H1 (cell line): ENCODE measurements at regions not wholly inside any gene's neighbourhood (a gene's known extent, or its start where the extent isn't known, plus 50 kb on each side); places are given as distances from the start of the nearest gene placed in this dataset.

ENCODE experiments used
- CTCF ChIA-PET: fragments of 300-600 bp; sonication (Branson Sonifier 250); formaldehyde crosslinking; loops from one replicate; lab custom pipeline; 2021; ENCODE audit not compliant: partially characterized antibody; lab: Charles Lee
- POLR2A ChIA-PET: fragments of 300-600 bp; sonication (Branson Sonifier 250); formaldehyde crosslinking; loops from one replicate; lab custom pipeline; 2021; ENCODE audit warnings: inconsistent platforms; ENCODE audit not compliant: partially characterized antibody; lab: Charles Lee
- DNase-seq, 2 experiments: peaks; one replicate each; pipeline versions ENCODE4 v3.0.0 to v3.0.0-alpha.2; 2010 to 2022; ENCODE audit warnings: low spot score in 2 of 2, low read depth in 1 of 2, mixed read lengths in 1 of 2
- FAIRE-seq: peaks from 2 replicates; lab custom pipeline; 2011; peaks lifted over from hg19 to GRCh38; lab: Jason Lieb, UNC
- H2AFZ ChIP-seq: 2 replicates; pipeline ENCODE4 v1.8.1; 2012; ENCODE audit warnings: low read length, inconsistent platforms
- H2AK5ac ChIP-seq: 2 replicates; pipeline ENCODE4 v1.6.1; 2013; ENCODE audit warnings: low read depth, low read length
- H2BK120ac ChIP-seq: replicated peaks from 2 replicates; pipeline ENCODE3; 2013; ENCODE audit warnings: low read depth, low read length, inconsistent platforms
- H2BK12ac ChIP-seq: 2 replicates; pipeline ENCODE4 v1.6.1; 2013; ENCODE audit warnings: low read depth, low read length
- H2BK15ac ChIP-seq: 2 replicates; pipeline ENCODE4 v1.6.1; 2013; ENCODE audit warnings: low read length
- H2BK20ac ChIP-seq: 2 replicates; pipeline ENCODE4 v1.6.1; 2013; ENCODE audit warnings: low read length
- H2BK5ac ChIP-seq: 2 replicates; pipeline ENCODE4 v1.6.1; 2013; ENCODE audit warnings: low read depth, low read length
- H3K14ac ChIP-seq: 2 replicates; pipeline ENCODE4 v1.6.1; 2013; ENCODE audit warnings: inconsistent platforms; ENCODE audit not compliant: insufficient read length
- H3K18ac ChIP-seq: 2 replicates; pipeline ENCODE4 v1.6.1; 2013; ENCODE audit warnings: low read length; ENCODE audit errors: extremely low read depth
- H3K23ac ChIP-seq: 2 replicates; pipeline ENCODE4 v1.6.1; 2013; ENCODE audit warnings: inconsistent platforms; ENCODE audit not compliant: insufficient read length
- H3K23me2 ChIP-seq: 2 replicates; pipeline ENCODE4 v1.6.1; 2013; ENCODE audit warnings: low read depth, low read length
- H3K27ac ChIP-seq: 2 replicates; pipeline ENCODE4 v1.6.1; 2011; ENCODE audit warnings: low read depth, low read length, inconsistent platforms
- H3K27me3 ChIP-seq, 4 experiments: replicated peaks in 1 of 4; 1 replicate in 1 of 4; 2 replicates in 3 of 4; pipeline versions ENCODE4 v1.6.1 to v1.8.1; 2011 to 2013; ENCODE audit warnings: low read length in 3 of 4, mild to moderate bottlenecking in 3 of 4, inconsistent platforms in 2 of 4, mixed read lengths in 2 of 4, moderate library complexity in 1 of 4; ENCODE audit not compliant: control insufficient read depth in 3 of 4, insufficient read depth in 3 of 4; ENCODE audit errors: extremely low read depth in 1 of 4
- H3K36me3 ChIP-seq, 4 experiments: 2 replicates each; pipeline versions ENCODE4 v1.6.1 to v1.8.1; 2011 to 2013; ENCODE audit warnings: mild to moderate bottlenecking in 4 of 4, low read length in 3 of 4, moderate library complexity in 2 of 4, control low read depth in 1 of 4, inconsistent platforms in 1 of 4; ENCODE audit not compliant: insufficient read depth in 4 of 4, control insufficient read depth in 2 of 4
- H3K4ac ChIP-seq: replicated peaks from 2 replicates; pipeline ENCODE3; 2013; ENCODE audit warnings: low read length, low read depth, mixed read lengths, inconsistent platforms; ENCODE audit not compliant: insufficient read length
- H3K4me1 ChIP-seq, 4 experiments: replicated peaks in 1 of 4; 1 replicate in 1 of 4; 2 replicates in 3 of 4; pipeline versions ENCODE4 v1.6.1 to v1.8.1; 2011 to 2013; ENCODE audit warnings: low read length in 3 of 4, inconsistent platforms in 2 of 4, mixed read lengths in 1 of 4; ENCODE audit not compliant: insufficient read depth in 4 of 4, control insufficient read depth in 3 of 4
- H3K4me2 ChIP-seq, 2 experiments: 2 replicates each; pipeline versions ENCODE4 v1.6.1 to v1.8.1; 2011 to 2013; ENCODE audit warnings: low read depth in 2 of 2, low read length in 2 of 2, control low read depth in 1 of 2, inconsistent platforms in 1 of 2, mild to moderate bottlenecking in 1 of 2; ENCODE audit not compliant: insufficient read depth in 1 of 2
- H3K4me3 ChIP-seq, 4 experiments: fragments of 200-600, 300-600 bp in 1 of 4; sonication (generic), shearing (Covaris generic), sonication (Bioruptor Twin) in 1 of 4; 2 replicates each; pipeline versions ENCODE4 v1.5.1 to v1.8.1; 2011 to 2016; ENCODE audit warnings: low read length in 4 of 4, low read depth in 3 of 4, control low read depth in 2 of 4, inconsistent platforms in 2 of 4, mild to moderate bottlenecking in 2 of 4, mixed read lengths in 1 of 4, moderate library complexity in 1 of 4; ENCODE audit not compliant: insufficient read depth in 2 of 4; ENCODE audit errors: extremely low read depth in 1 of 4
- H3K56ac ChIP-seq: replicated peaks from 2 replicates; pipeline ENCODE3; 2013; ENCODE audit warnings: low read depth, mild to moderate bottlenecking, mixed read lengths, low read length, inconsistent platforms; ENCODE audit not compliant: insufficient read length
- H3K79me1 ChIP-seq: 2 replicates; pipeline ENCODE4 v1.6.1; 2013; ENCODE audit warnings: low read depth, low read length, control low read depth
- H3K79me2 ChIP-seq, 2 experiments: 2 replicates each; pipeline versions ENCODE4 v1.6.1 to v1.8.1; 2012 to 2013; ENCODE audit warnings: low read length in 2 of 2, mild to moderate bottlenecking in 2 of 2, inconsistent platforms in 1 of 2; ENCODE audit not compliant: insufficient read depth in 2 of 2, control insufficient read depth in 1 of 2
- H3K9ac ChIP-seq, 4 experiments: replicated peaks in 1 of 4; 1 replicate in 1 of 4; 2 replicates in 3 of 4; pipeline versions ENCODE4 v1.6.1 to v1.8.1; 2011 to 2013; ENCODE audit warnings: low read depth in 3 of 4, low read length in 3 of 4, control low read depth in 2 of 4, mild to moderate bottlenecking in 2 of 4, moderate library complexity in 2 of 4, inconsistent platforms in 1 of 4; ENCODE audit errors: extremely low read depth in 1 of 4
- H3K9me3 ChIP-seq, 2 experiments: 2 replicates each; pipeline versions ENCODE4 v1.6.1 to v1.8.1; 2012 to 2013; ENCODE audit warnings: mild to moderate bottlenecking in 2 of 2, moderate library complexity in 2 of 2, control low read depth in 1 of 2, inconsistent platforms in 1 of 2, low read depth in 1 of 2, low read length in 1 of 2, mixed read lengths in 1 of 2; ENCODE audit not compliant: insufficient read depth in 2 of 2
- H4K20me1 ChIP-seq, 2 experiments: replicated peaks in 1 of 2; 2 replicates each; pipeline versions ENCODE3 to v1.8.1; 2011 to 2013; ENCODE audit warnings: inconsistent platforms in 2 of 2, low read length in 2 of 2, mild to moderate bottlenecking in 1 of 2; ENCODE audit not compliant: insufficient read depth in 2 of 2, control insufficient read depth in 1 of 2
- H4K5ac ChIP-seq: 2 replicates; pipeline ENCODE4 v1.6.1; 2013; ENCODE audit warnings: low read length, low read depth, mixed read lengths, inconsistent platforms; ENCODE audit not compliant: insufficient read length
- H4K8ac ChIP-seq: 2 replicates; pipeline ENCODE4 v1.8.0; 2013; ENCODE audit warnings: mild to moderate bottlenecking, moderate library complexity, low read length, inconsistent platforms; ENCODE audit not compliant: insufficient read depth; ENCODE audit errors: extremely low read depth
- H4K91ac ChIP-seq: replicated peaks from 2 replicates; pipeline ENCODE3; 2013; ENCODE audit warnings: low read length, mixed read lengths, inconsistent platforms; ENCODE audit not compliant: insufficient read length
- CHD1 ChIP-seq: IDR thresholded peaks from 2 replicates; pipeline ENCODE4 v1.6.1; 2012; ENCODE audit warnings: low read depth, low read length, improper control_type of control experiment
- CTCF ChIP-seq, 3 experiments: IDR thresholded peaks; 1 replicate in 2 of 3; 2 replicates in 1 of 3; pipeline versions ENCODE4 v1.5.1 to v1.6.1; 2011; ENCODE audit warnings: low read length in 3 of 3, mild to moderate bottlenecking in 3 of 3, inconsistent platforms in 2 of 3, low read depth in 1 of 3, moderate library complexity in 1 of 3; ENCODE audit not compliant: insufficient read depth in 1 of 3; ENCODE audit errors: control extremely low read depth in 1 of 3
- KDM5A ChIP-seq: fragments of 200-600 bp; IDR thresholded peaks from 2 replicates; pipeline ENCODE4 v1.7.1; 2012; ENCODE audit warnings: mild to moderate bottlenecking, low read length, inconsistent platforms, mixed read lengths
- RFX5 ChIP-seq: IDR thresholded peaks from 2 replicates; pipeline ENCODE4 v1.6.1; 2011; ENCODE audit warnings: low read depth, low read length, improper control_type of control experiment, borderline replicate concordance
- WGBS, 2 experiments: shearing (Covaris generic) in 1 of 2; methylation state at CpG; one replicate each; pipeline versions ENCODE4 v1.1.6 to v1.1.7; 2013 to 2015; ENCODE audit warnings: low lambda C conversion rate in 2 of 2, mixed read lengths in 2 of 2, inconsistent platforms in 1 of 2, low coverage in 1 of 2, missing lambda C conversion rate in 1 of 2; ENCODE audit not compliant: insufficient replicate concordance in 2 of 2, insufficient coverage in 1 of 2, insufficient read length in 1 of 2; ENCODE audit errors: extremely low coverage in 1 of 2, missing lambda C conversion rate in 1 of 2; 5-methylcytosine and 5-hydroxymethylcytosine counted together

GRCh38 chr4:126740687-126741086, 892.1 kb upstream of the INTU start:
- ChIA-PET CTCF (no interaction called here), POLR2A (no interaction called here)
- FAIRE-seq = no peak
- no peaks in the 10 kb centered on the region for H3K27me3 ChIP-seq
- WGBS, 2 experiments = 99% methylated on average over 6 of the region's 6 CpGs; no CpG with 5 or more reads in 1 of the 2 experiments
- H4K91ac ChIP-seq = no peak overlapping the region
- H3K4me2 ChIP-seq = no peak overlapping the region
- H2BK5ac ChIP-seq = no peak overlapping the region
- no peak overlapping the region for H3K56ac ChIP-seq
- H2AK5ac ChIP-seq = no peak overlapping the region
- no peak overlapping the region for H3K14ac ChIP-seq
- no peaks in the 10 kb centered on the region for H4K20me1 ChIP-seq
- no peak overlapping the region for H3K4ac ChIP-seq
- no peak for DNase-seq
- H3K27ac ChIP-seq = no peak overlapping the region
- no peaks in the 10 kb centered on the region for H3K79me1 ChIP-seq
- H3K4me3 ChIP-seq = no peak overlapping the region
- no peak overlapping the region for H3K18ac ChIP-seq
- peak overlapping the region; percentile 90 for H2AFZ ChIP-seq
- no peak overlapping the region for H4K8ac ChIP-seq
- no peaks in the 10 kb centered on the region for H3K79me2 ChIP-seq
- no peak overlapping the region for H4K5ac ChIP-seq
- no peaks in the 10 kb centered on the region for H3K9me3 ChIP-seq
- H2BK15ac ChIP-seq = no peak overlapping the region
- no peak overlapping the region for H3K23ac ChIP-seq
- H2BK12ac ChIP-seq = no peak overlapping the region
- no peak overlapping the region for H2BK20ac ChIP-seq
- H3K23me2 ChIP-seq = no peaks in the 10 kb centered on the region
- no peak overlapping the region for H3K9ac ChIP-seq
- no peak overlapping the region for H2BK120ac ChIP-seq
- H3K4me1 ChIP-seq = no peaks in the 10 kb centered on the region
- H3K36me3 ChIP-seq = no peaks in the 10 kb centered on the region
- TF ChIP-seq CHD1 (no peak), KDM5A (no peak), RFX5 (no peak), CTCF (IDR thresholded peaks at IDR 0.05; ENCODE audit: control extremely low read depth in 1 of 3, insufficient read depth in 1 of 3, low read depth in 1 of 3, low read length in 3 of 3) (no peak)
